HCT116 (cell line): ENCODE measurements at regions not wholly inside any gene's neighbourhood (a gene's known extent, or its start where the extent isn't known, plus 50 kb on each side); places are given as distances from the start of the nearest gene placed in this dataset.

Experiments
- ATAC-seq: fragments of 200-7000 bp; cut with Tn5 transposase; 2 replicates; pipeline ENCODE4 v1.9.1; 2020; ENCODE audit warnings: mild to moderate bottlenecking, moderate library complexity
- BruUV-seq: library from RNA; stranded (reverse); fragments of 400-500 nt; replicated peaks from 2 replicates; lab custom pipeline; 2021; lab: Mats Ljungman, UMichigan
- CTCF ChIA-PET: fragments of 300-600 bp; sonication (Branson Sonifier 250); formaldehyde crosslinking; loops from one replicate; lab custom pipeline; 2021; ENCODE audit warnings: antibody characterized with exemption; lab: Charles Lee
- POLR2A ChIA-PET: fragments of 300-600, 350-600 bp; sonication (Branson Sonifier 250); formaldehyde crosslinking; loops from one replicate; lab custom pipeline; 2021; ENCODE audit warnings: antibody characterized with exemption; lab: Charles Lee
- RAD21 ChIA-PET, 2 experiments: fragments of 300-600 bp; sonication (Branson Sonifier 250); formaldehyde crosslinking; loops; one replicate each; lab custom pipeline; 2023; ENCODE audit warnings: low total read pairs in 2 of 2; ENCODE audit not compliant: uncharacterized antibody in 2 of 2, unreplicated experiment in 2 of 2, low non-redundant PET in 1 of 2; lab: Charles Lee
- DNase-seq: peaks from one replicate; pipeline ENCODE4 v3.0.0-alpha.2; 2010; ENCODE audit warnings: low read depth, low spot score
- H2AFZ ChIP-seq: fragments of 200-600 bp; shearing (Covaris generic), sonication (generic); 2 replicates; pipeline ENCODE4 v1.6.1; 2017; ENCODE audit warnings: low read depth, mixed run types, mixed read lengths, antibody characterized with exemption, low read length; ENCODE audit not compliant: poor library complexity, severe bottlenecking
- H3K27ac ChIP-seq: 2 replicates; pipeline ENCODE4 v1.5.1; 2012; ENCODE audit warnings: low read depth, low read length
- H3K27me3 ChIP-seq: fragments of 200-600 bp; sonication (generic); 2 replicates; pipeline ENCODE4 v1.6.1; 2016; ENCODE audit warnings: mixed run types, low read length, mixed read lengths; ENCODE audit not compliant: insufficient read depth
- H3K36me3 ChIP-seq, 2 experiments: fragments of 200-500 bp in 1 of 2; fragments of 200-600 bp in 1 of 2; sonication (Bioruptor generic) in 1 of 2; sonication (generic) in 1 of 2; 2 replicates each; pipeline versions ENCODE4 v1.5.1 to v1.6.1; 2014 to 2016; ENCODE audit warnings: low read length in 2 of 2, inconsistent platforms in 1 of 2, mixed read lengths in 1 of 2, mixed run types in 1 of 2; ENCODE audit not compliant: insufficient read depth in 2 of 2, control insufficient read depth in 1 of 2
- H3K4me1 ChIP-seq, 2 experiments: fragments of 200-600 bp in 1 of 2; sonication (generic) in 1 of 2; 2 replicates each; pipeline versions ENCODE4 v1.5.1 to v1.6.1; 2012 to 2017; ENCODE audit warnings: low read length in 2 of 2, inconsistent platforms in 1 of 2, mild to moderate bottlenecking in 1 of 2, mixed read lengths in 1 of 2, mixed run types in 1 of 2, moderate library complexity in 1 of 2; ENCODE audit not compliant: insufficient read depth in 2 of 2, control insufficient read depth in 1 of 2
- H3K4me2 ChIP-seq: fragments of 200-600 bp; sonication (generic); 2 replicates; pipeline ENCODE4 v1.6.1; 2017; ENCODE audit warnings: mixed run types, low read length, mixed read lengths
- H3K4me3 ChIP-seq, 2 experiments: fragments of 200-600 bp in 1 of 2; sonication (generic) in 1 of 2; replicated peaks in 1 of 2; 2 replicates each; pipeline ENCODE4 v1.5.1; 2011 to 2016; ENCODE audit warnings: low read length in 2 of 2, control low read depth in 1 of 2, low read depth in 1 of 2, mild to moderate bottlenecking in 1 of 2, mixed read lengths in 1 of 2, mixed run types in 1 of 2
- H3K79me2 ChIP-seq: fragments of 200-600 bp; sonication (generic); 2 replicates; pipeline ENCODE4 v1.6.1; 2017; ENCODE audit warnings: mild to moderate bottlenecking, mixed run types, low read length, moderate library complexity, mixed read lengths; ENCODE audit not compliant: insufficient read depth
- H3K9ac ChIP-seq: fragments of 200-600 bp; sonication (generic); 2 replicates; pipeline ENCODE4 v1.6.1; 2016; ENCODE audit warnings: low read length, mixed read lengths
- H3K9me2 ChIP-seq: fragments of 200-600 bp; sonication (generic), shearing (Covaris generic); 2 replicates; pipeline ENCODE4 v1.6.1; 2017; ENCODE audit warnings: mixed run types, mild to moderate bottlenecking, moderate library complexity; ENCODE audit not compliant: insufficient read depth
- H3K9me3 ChIP-seq, 2 experiments: fragments of 200-500 bp in 1 of 2; fragments of 200-600 bp in 1 of 2; sonication (Bioruptor generic) in 1 of 2; sonication (generic) in 1 of 2; 2 replicates each; pipeline ENCODE4 v1.6.1; 2014 to 2017; ENCODE audit warnings: low read length in 2 of 2, mixed read lengths in 2 of 2, inconsistent platforms in 1 of 2, low read depth in 1 of 2, mild to moderate bottlenecking in 1 of 2, mixed run types in 1 of 2, moderate library complexity in 1 of 2; ENCODE audit not compliant: control insufficient read depth in 1 of 2, insufficient read depth in 1 of 2
- H4K20me1 ChIP-seq: fragments of 200-600 bp; sonication (generic), shearing (Covaris generic); 2 replicates; pipeline ENCODE4 v1.6.1; 2017; ENCODE audit warnings: mixed run types, mild to moderate bottlenecking, moderate library complexity; ENCODE audit not compliant: insufficient read depth
- CBX3 ChIP-seq: IDR thresholded peaks from 2 replicates; pipeline ENCODE4 v1.6.1; 2012; ENCODE audit warnings: low read depth
- CEBPB ChIP-seq: IDR thresholded peaks from 2 replicates; pipeline ENCODE4 v1.6.1; 2012; ENCODE audit warnings: low read depth
- EGR1 ChIP-seq: IDR thresholded peaks from 2 replicates; pipeline ENCODE4 v1.6.1; 2012; ENCODE audit warnings: low read depth
- EZH2 ChIP-seq: fragments of 200-600 bp; sonication (generic); IDR thresholded peaks from 2 replicates; pipeline ENCODE4 v1.6.1; 2017; ENCODE audit warnings: antibody characterized with exemption, mixed run types
- EZH2phosphoT487 ChIP-seq: fragments of 200-600 bp; IDR thresholded peaks from 2 replicates; pipeline ENCODE4 v1.6.1; 2018; ENCODE audit warnings: antibody characterized with exemption, borderline replicate concordance
- POLR2A ChIP-seq: IDR thresholded peaks from 2 replicates; pipeline ENCODE4 v1.7.0; 2011; ENCODE audit warnings: borderline replicate concordance; ENCODE audit not compliant: insufficient read depth, insufficient read length; ENCODE audit errors: extremely low read depth
- RAD21 ChIP-seq: IDR thresholded peaks from 2 replicates; pipeline ENCODE4 v1.6.1; 2012; ENCODE audit warnings: low read depth, mild to moderate bottlenecking
- SP1 ChIP-seq: IDR thresholded peaks from 2 replicates; pipeline ENCODE4 v1.6.1; 2012; ENCODE audit warnings: low read depth
- SRF ChIP-seq: IDR thresholded peaks from 2 replicates; pipeline ENCODE4 v1.6.1; 2012; ENCODE audit warnings: low read depth
- ZFX ChIP-seq: fragments of 450-650 bp; IDR thresholded peaks from 2 replicates; pipeline ENCODE4 v1.6.1; 2017
- ZNF274 ChIP-seq: fragments of 200-500 bp; sonication (Bioruptor generic); IDR thresholded peaks from 2 replicates; pipeline ENCODE4 v1.6.1; 2014; ENCODE audit warnings: mild to moderate bottlenecking, low read depth, low read length, inconsistent platforms
- intact Hi-C: fragments of 100-400 bp; cut with micrococcal nuclease; formaldehyde crosslinking; loops from 2 replicates; pipeline ENCODE4 v1.10.0; 2022
- TF ChIP-seq, protein P1 (sequence below): IDR thresholded peaks from 2 replicates; pipeline ENCODE4 v1.6.1; 2011; ENCODE audit warnings: mild to moderate bottlenecking, low read length, moderate library complexity; ENCODE audit not compliant: insufficient replicate concordance; ENCODE audit errors: extremely low read depth
- TF ChIP-seq, protein P2 (sequence below): IDR thresholded peaks from 2 replicates; pipeline ENCODE4 v1.6.1; 2012
- TF ChIP-seq, protein P3 (sequence below), 3 experiments: fragments of 200-600 bp in 1 of 3; sonication (generic) in 1 of 3; IDR thresholded peaks in 2 of 3; conservative IDR thresholded peaks in 1 of 3; 2 replicates each; pipeline ENCODE4 v1.5.1; 2012 to 2017; ENCODE audit warnings: low read depth in 2 of 3, low read length in 2 of 3, antibody characterized with exemption in 1 of 3, borderline replicate concordance in 1 of 3, control low read depth in 1 of 3, mild to moderate bottlenecking in 1 of 3, mixed read lengths in 1 of 3, mixed run types in 1 of 3, moderate library complexity in 1 of 3; ENCODE audit not compliant: insufficient read depth in 1 of 3

DNA sequence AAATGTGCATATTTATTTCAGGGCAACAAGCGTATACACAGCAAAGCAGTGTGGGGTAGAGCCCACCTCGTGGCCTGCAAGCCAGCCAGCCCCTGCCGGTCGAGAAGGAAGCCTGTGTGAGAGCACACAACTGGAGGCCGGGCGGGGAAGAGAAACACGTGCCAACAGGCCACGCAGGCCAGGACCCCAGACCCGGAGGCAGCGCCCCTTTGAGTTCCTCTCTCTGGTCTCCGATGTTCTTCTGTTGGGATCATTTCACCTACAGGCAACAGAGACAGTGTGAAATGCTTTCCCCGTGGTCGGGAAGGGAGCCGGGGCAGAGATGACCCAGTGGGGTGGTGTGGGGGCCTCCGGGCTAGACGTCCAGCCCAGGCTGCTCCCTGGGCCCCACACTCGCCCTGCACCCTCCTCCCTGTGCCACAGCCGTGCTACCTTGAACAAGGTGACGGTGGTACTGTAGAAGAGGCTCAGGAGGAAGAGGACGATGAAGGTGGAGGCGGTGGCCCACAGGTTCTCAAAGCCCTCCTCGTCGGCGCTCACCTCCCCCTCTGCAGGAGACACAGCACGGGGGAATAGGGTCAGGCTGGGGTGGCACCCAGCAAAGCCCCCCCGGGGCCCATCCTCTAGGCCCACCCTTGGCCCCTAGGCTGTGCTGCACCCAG is 325.5 kb downstream of the TMEM121 start (continued):
- no peak for TF ChIP-seq EZH2phosphoT487
- TF ChIP-seq ZFX, result no peak
- TF ChIP-seq, protein P1, sequence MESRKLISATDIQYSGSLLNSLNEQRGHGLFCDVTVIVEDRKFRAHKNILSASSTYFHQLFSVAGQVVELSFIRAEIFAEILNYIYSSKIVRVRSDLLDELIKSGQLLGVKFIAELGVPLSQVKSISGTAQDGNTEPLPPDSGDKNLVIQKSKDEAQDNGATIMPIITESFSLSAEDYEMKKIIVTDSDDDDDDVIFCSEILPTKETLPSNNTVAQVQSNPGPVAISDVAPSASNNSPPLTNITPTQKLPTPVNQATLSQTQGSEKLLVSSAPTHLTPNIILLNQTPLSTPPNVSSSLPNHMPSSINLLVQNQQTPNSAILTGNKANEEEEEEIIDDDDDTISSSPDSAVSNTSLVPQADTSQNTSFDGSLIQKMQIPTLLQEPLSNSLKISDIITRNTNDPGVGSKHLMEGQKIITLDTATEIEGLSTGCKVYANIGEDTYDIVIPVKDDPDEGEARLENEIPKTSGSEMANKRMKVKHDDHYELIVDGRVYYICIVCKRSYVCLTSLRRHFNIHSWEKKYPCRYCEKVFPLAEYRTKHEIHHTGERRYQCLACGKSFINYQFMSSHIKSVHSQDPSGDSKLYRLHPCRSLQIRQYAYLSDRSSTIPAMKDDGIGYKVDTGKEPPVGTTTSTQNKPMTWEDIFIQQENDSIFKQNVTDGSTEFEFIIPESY, result no peak
- TF ChIP-seq EZH2, result no peak
- TF ChIP-seq, protein P2, sequence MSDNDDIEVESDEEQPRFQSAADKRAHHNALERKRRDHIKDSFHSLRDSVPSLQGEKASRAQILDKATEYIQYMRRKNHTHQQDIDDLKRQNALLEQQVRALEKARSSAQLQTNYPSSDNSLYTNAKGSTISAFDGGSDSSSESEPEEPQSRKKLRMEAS, result no peak
- TF ChIP-seq ZNF274, result no peak

DNA sequence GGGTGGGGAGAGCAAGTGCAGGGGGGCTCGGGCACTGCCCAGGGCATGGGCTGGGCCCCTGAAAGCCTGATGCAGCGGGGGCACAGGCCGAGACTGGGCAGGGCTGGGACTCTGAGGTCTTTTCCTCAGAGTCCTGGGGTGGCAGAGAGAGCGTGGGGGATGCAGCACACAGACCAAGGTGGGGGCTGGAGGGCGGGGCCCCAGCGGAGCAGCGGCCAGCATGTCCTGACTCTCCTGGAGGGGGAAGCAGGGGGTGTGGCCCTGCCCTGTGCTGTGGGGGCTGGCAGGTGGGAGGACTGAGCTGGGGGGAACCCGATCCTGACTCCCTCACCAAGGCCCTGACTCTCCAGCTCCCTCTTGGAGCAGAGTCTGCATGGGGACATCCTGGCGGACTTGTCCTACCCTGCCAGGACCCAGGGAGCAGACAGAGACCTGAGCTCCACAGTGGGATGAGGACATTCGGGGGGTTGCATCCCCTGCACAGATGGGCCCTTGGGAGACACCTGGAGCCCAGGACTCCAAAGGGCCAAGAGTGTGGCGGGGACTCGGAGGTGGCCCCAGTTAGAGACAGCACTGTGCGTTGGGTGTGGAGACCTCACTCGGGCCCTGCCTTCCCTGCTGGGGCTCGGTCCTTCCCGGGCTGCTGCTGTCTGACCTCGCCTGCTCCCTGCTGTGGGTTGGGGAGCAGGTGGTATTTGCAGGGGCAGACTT is 326.1 kb downstream of the TMEM121 start:
- H3K4me3 ChIP-seq, result no peak overlapping the region
- no TSS peak for BruUV-seq
- no peak overlapping the region for H2AFZ ChIP-seq
- DNase-seq (no peak), ATAC-seq (no peak)
- H4K20me1 ChIP-seq, result no peaks in the 10 kb centered on the region
- POLR2A ChIA-PET, result no interaction called here
- no peaks in the 10 kb centered on the region for H3K79me2 ChIP-seq
- no peaks in the 10 kb centered on the region for H3K9me2 ChIP-seq
- no peaks in the 10 kb centered on the region for H3K4me1 ChIP-seq
- no peak overlapping the region for H3K27ac ChIP-seq
- H3K36me3 ChIP-seq, result no peaks in the 10 kb centered on the region
- H3K27me3 ChIP-seq, result no peaks in the 10 kb centered on the region
- no peak overlapping the region for H3K9ac ChIP-seq
- CTCF ChIA-PET, result no interaction called here
- H3K9me3 ChIP-seq, result no peaks in the 10 kb centered on the region
- no peak overlapping the region for H3K4me2 ChIP-seq
- RAD21 ChIA-PET, result no interaction called here
- intact Hi-C loops, result no loop called here
- TF ChIP-seq EZH2phosphoT487, result no peak
- TF ChIP-seq CEBPB, result no peak
- TF ChIP-seq POLR2A, result no peak
- TF ChIP-seq EGR1, result no peak
- no peak for TF ChIP-seq EZH2
- no peak for TF ChIP-seq SP1
- TF ChIP-seq, protein P2, result no peak
- TF ChIP-seq, protein P3, sequence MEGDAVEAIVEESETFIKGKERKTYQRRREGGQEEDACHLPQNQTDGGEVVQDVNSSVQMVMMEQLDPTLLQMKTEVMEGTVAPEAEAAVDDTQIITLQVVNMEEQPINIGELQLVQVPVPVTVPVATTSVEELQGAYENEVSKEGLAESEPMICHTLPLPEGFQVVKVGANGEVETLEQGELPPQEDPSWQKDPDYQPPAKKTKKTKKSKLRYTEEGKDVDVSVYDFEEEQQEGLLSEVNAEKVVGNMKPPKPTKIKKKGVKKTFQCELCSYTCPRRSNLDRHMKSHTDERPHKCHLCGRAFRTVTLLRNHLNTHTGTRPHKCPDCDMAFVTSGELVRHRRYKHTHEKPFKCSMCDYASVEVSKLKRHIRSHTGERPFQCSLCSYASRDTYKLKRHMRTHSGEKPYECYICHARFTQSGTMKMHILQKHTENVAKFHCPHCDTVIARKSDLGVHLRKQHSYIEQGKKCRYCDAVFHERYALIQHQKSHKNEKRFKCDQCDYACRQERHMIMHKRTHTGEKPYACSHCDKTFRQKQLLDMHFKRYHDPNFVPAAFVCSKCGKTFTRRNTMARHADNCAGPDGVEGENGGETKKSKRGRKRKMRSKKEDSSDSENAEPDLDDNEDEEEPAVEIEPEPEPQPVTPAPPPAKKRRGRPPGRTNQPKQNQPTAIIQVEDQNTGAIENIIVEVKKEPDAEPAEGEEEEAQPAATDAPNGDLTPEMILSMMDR (IDR thresholded peaks at IDR 0.05 in 2 of 3, conservative IDR thresholded peaks at IDR 0.05 in 1 of 3; ENCODE audit: borderline replicate concordance in 1 of 3, insufficient read depth in 1 of 3, low read depth in 2 of 3, low read length in 2 of 3), result no peak
- TF ChIP-seq ZNF274, result no peak
- TF ChIP-seq, protein P1, result no peak
- TF ChIP-seq RAD21, result no peak
- TF ChIP-seq CBX3, result no peak
- TF ChIP-seq SRF, result no peak
